GM12878 (cell line): ENCODE measurements at regions not wholly inside any gene's neighbourhood (a gene's known extent, or its start where the extent isn't known, plus 50 kb on each side); places are given as distances from the start of the nearest gene placed in this dataset.

Experiments
- CTCF ChIP-seq, 3 experiments: IDR thresholded peaks in 2 of 3; conservative IDR thresholded peaks in 1 of 3; 2 replicates each; pipeline ENCODE4 v1.5.1; 2011; ENCODE audit warnings: low read depth in 3 of 3, low read length in 3 of 3, mild to moderate bottlenecking in 3 of 3, control low read depth in 2 of 3, moderate library complexity in 2 of 3, inconsistent platforms in 1 of 3, mixed read lengths in 1 of 3; ENCODE audit not compliant: control insufficient read depth in 2 of 3, insufficient read depth in 1 of 3; ENCODE audit errors: extremely low read depth in 1 of 3
- JUNB ChIP-seq: IDR thresholded peaks from 2 replicates; pipeline ENCODE4 v1.6.1; 2016; ENCODE audit warnings: antibody characterized with exemption, mild to moderate bottlenecking
- KAT2A ChIP-seq: conservative IDR thresholded peaks from 2 replicates; pipeline ENCODE4 v1.6.1; 2011; ENCODE audit warnings: low read depth, low read length; ENCODE audit not compliant: control insufficient read depth
- POLR2A ChIP-seq: IDR thresholded peaks from 2 replicates; pipeline ENCODE4 v1.6.1; 2011; ENCODE audit warnings: low read depth, mild to moderate bottlenecking, low read length
- SP1 ChIP-seq: IDR thresholded peaks from one replicate; pipeline ENCODE4 v1.6.1; 2011; ENCODE audit warnings: low read depth, low read length
- YBX1 ChIP-seq: fragments of 450-650 bp; IDR thresholded peaks from 2 replicates; pipeline ENCODE4 v1.6.1; 2016; ENCODE audit warnings: antibody characterized with exemption
- ZNF274 ChIP-seq: IDR thresholded peaks from one replicate; pipeline ENCODE4 v1.8.0; 2011; ENCODE audit not compliant: insufficient read length, insufficient read depth
- TF ChIP-seq, protein P1 (sequence below): IDR thresholded peaks from 2 replicates; pipeline ENCODE4 v1.6.1; 2012; ENCODE audit warnings: low read depth, low read length, improper control_type of control experiment

- TF ChIP-seq, protein P1, sequence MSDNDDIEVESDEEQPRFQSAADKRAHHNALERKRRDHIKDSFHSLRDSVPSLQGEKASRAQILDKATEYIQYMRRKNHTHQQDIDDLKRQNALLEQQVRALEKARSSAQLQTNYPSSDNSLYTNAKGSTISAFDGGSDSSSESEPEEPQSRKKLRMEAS, result no peak
- TF ChIP-seq POLR2A (no peak), KAT2A (no peak), CTCF (IDR thresholded peaks at IDR 0.05 in 2 of 3, conservative IDR thresholded peaks at IDR 0.05 in 1 of 3; ENCODE audit: control insufficient read depth in 2 of 3, extremely low read depth in 1 of 3, insufficient read depth in 1 of 3, low read depth in 3 of 3, low read length in 3 of 3) (no peak), SP1 (no peak), ZNF274 (no peak), JUNB (no peak), YBX1 (no peak)
Observed at GRCh38 chr19:31105761-31106160, 243.5 kb downstream of the TSHZ3 start.
